MM.1S (cell line): ENCODE measurements at regions not wholly inside any gene's neighbourhood (a gene's known extent, or its start where the extent isn't known, plus 50 kb on each side); places are given as distances from the start of the nearest gene placed in this dataset.

ENCODE experiments used
- DNase-seq: peaks from one replicate; pipeline ENCODE4 v3.0.0-alpha.2; 2015
- H2AFZ ChIP-seq: fragments of 300-600 bp; sonication (generic); 2 replicates; pipeline ENCODE4 v1.6.0; 2016; ENCODE audit warnings: antibody characterized with exemption, low read length
- H3F3A ChIP-seq: fragments of 300-600 bp; sonication (generic); 2 replicates; pipeline ENCODE4 v1.6.1; 2016; ENCODE audit warnings: mild to moderate bottlenecking, antibody characterized with exemption, low read length, moderate library complexity, mixed read lengths; ENCODE audit not compliant: insufficient read depth
- H3K27ac ChIP-seq: fragments of 300-600 bp; sonication (generic); 2 replicates; pipeline ENCODE4 v1.5.1; 2016; ENCODE audit warnings: mild to moderate bottlenecking, low read length
- H3K27me3 ChIP-seq: fragments of 300-600 bp; sonication (generic); replicated peaks from 2 replicates; pipeline ENCODE4 v1.6.0; 2016; ENCODE audit warnings: low read length; ENCODE audit not compliant: insufficient read depth
- H3K36me3 ChIP-seq: fragments of 300-600 bp; sonication (generic); replicated peaks from 2 replicates; pipeline ENCODE4 v1.6.1; 2016; ENCODE audit warnings: mild to moderate bottlenecking, low read length, mixed read lengths; ENCODE audit not compliant: insufficient read depth
- H3K4me1 ChIP-seq: fragments of 300-600 bp; sonication (generic); 2 replicates; pipeline ENCODE4 v1.6.1; 2016; ENCODE audit warnings: low read length, mixed read lengths
- H3K4me2 ChIP-seq: fragments of 300-600 bp; sonication (generic); 2 replicates; pipeline ENCODE4 v1.6.0; 2016; ENCODE audit warnings: low read depth, low read length
- H3K4me3 ChIP-seq: fragments of 300-600 bp; sonication (generic); 2 replicates; pipeline ENCODE4 v1.5.1; 2016; ENCODE audit warnings: low read length, mixed read lengths
- H3K79me2 ChIP-seq: fragments of 300-600 bp; sonication (generic); 2 replicates; pipeline ENCODE4 v1.6.1; 2016; ENCODE audit warnings: mixed run types, low read length, mixed read lengths
- H3K9ac ChIP-seq: fragments of 300-600 bp; sonication (generic); 2 replicates; pipeline ENCODE4 v1.6.1; 2016; ENCODE audit warnings: low read length, mixed read lengths
- H3K9me2 ChIP-seq: fragments of 300-600 bp; sonication (generic); replicated peaks from 2 replicates; pipeline ENCODE4 v1.6.1; 2016; ENCODE audit warnings: mild to moderate bottlenecking, low read length, mixed read lengths; ENCODE audit not compliant: insufficient read depth
- H3K9me3 ChIP-seq: fragments of 300-600 bp; sonication (generic); replicated peaks from 2 replicates; pipeline ENCODE4 v1.6.1; 2016; ENCODE audit warnings: mild to moderate bottlenecking, low read length, mixed read lengths; ENCODE audit not compliant: insufficient read depth
- H4K20me1 ChIP-seq: fragments of 300-600 bp; sonication (generic); 2 replicates; pipeline ENCODE4 v1.6.1; 2016; ENCODE audit warnings: mild to moderate bottlenecking, low read length, moderate library complexity, mixed read lengths; ENCODE audit not compliant: insufficient read depth
- CTCF ChIP-seq: fragments of 300-600 bp; sonication (generic); IDR thresholded peaks from 2 replicates; pipeline ENCODE4 v1.5.1; 2016; ENCODE audit warnings: antibody characterized with exemption, low read length, mixed read lengths
- EZH2 ChIP-seq: fragments of 300-600 bp; sonication (generic); optimal IDR thresholded peaks from 2 replicates; pipeline ENCODE3; 2017; ENCODE audit warnings: low read depth, mild to moderate bottlenecking, antibody characterized with exemption, low read length, mixed read lengths
- EZH2phosphoT487 ChIP-seq: fragments of 300-600 bp; sonication (generic); IDR thresholded peaks from 2 replicates; pipeline ENCODE4 v1.6.1; 2018; ENCODE audit warnings: antibody characterized with exemption, low read length

DNA sequence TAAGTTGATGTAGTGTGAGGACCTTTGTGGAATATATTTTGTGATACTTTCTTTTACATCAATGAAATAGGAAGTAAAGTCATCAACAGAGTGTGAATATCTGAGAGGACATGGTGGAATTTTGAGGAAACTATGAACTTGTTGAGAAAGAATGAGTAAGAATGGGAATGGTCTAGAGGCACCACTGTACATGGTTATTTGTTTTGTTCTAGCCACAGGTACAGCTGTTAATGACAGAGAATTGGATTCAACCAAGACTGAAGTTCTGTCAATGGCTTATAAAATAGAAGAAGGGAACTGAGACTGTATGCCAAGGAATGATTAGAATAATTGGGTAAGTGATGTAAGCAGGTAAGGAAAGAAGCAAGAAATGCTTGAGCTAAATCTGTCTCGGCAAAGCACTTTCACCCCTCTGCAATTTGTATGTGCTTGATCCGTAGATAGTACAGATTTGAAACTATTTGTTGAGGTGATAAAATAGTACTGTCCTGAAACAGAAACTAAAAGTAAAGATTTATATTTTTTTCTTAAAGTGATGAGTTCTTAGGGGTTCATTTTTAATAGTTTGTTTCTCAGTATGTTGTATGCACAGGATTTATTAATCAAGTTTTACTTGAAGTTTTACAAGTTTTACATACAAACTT is 468.8 kb upstream of the SMC2 start:
- no peaks in the 10 kb centered on the region for H3F3A ChIP-seq
- H3K4me2 ChIP-seq: peak overlapping the region; percentile 24
- no peaks in the 10 kb centered on the region for H3K27me3 ChIP-seq
- H3K9me2 ChIP-seq: no peaks in the 10 kb centered on the region
- no peak overlapping the region for H3K27ac ChIP-seq
- no peaks in the 10 kb centered on the region for H3K36me3 ChIP-seq
- H3K4me3 ChIP-seq: no peak overlapping the region
- H3K9me3 ChIP-seq: no peaks in the 10 kb centered on the region
- H3K79me2 ChIP-seq: no peaks in the 10 kb centered on the region
- H3K4me1 ChIP-seq: peaks cover 11% of the 10 kb centered on the region
- peak; percentile 60 for DNase-seq
- TF ChIP-seq EZH2phosphoT487: no peak
- no peak for TF ChIP-seq EZH2
- TF ChIP-seq CTCF: no peak
- H3K9ac ChIP-seq: no peak overlapping the region
- no peaks in the 10 kb centered on the region for H4K20me1 ChIP-seq
- H2AFZ ChIP-seq: no peak overlapping the region

DNA sequence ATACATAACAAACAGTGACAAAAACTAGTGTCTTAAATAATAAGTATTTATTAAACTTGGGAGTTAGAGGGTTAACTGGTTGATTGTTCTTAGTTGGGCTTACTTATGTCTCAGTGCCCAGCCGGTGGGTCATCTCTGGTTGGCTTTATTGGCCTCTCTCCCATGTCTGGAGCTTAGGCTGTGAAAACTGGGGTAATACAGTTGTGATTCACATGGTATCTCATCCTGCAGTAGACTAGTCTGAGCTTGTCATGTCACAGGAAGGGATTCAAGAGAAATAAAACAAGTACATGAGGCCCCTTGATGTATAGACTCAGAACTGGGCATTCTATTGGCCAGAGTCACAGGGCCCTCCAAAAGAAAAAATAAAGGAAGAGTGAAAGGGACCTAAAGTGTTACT is 466.4 kb upstream of the SMC2 start:
- Histone ChIP-seq H3F3A (no peaks in the 10 kb centered on the region), H3K9me2 (no peaks in the 10 kb centered on the region), H3K4me2 (no peak overlapping the region), H4K20me1 (no peaks in the 10 kb centered on the region), H3K79me2 (no peaks in the 10 kb centered on the region), H3K36me3 (no peaks in the 10 kb centered on the region), H3K4me1 (peaks cover 13% of the 10 kb centered on the region), H3K4me3 (no peak overlapping the region), H3K9ac (no peak overlapping the region), H3K27me3 (no peaks in the 10 kb centered on the region), H3K27ac (no peak overlapping the region), H3K9me3 (no peaks in the 10 kb centered on the region), H2AFZ (no peak overlapping the region)
- no peak for DNase-seq
- TF ChIP-seq EZH2phosphoT487 (no peak), CTCF (no peak), EZH2 (no peak)

- Histone ChIP-seq H4K20me1 (no peaks in the 10 kb centered on the region), H3K27me3 (no peaks in the 10 kb centered on the region), H3K9ac (no peak overlapping the region), H3K9me3 (no peaks in the 10 kb centered on the region), H3F3A (no peaks in the 10 kb centered on the region), H3K9me2 (no peaks in the 10 kb centered on the region), H3K36me3 (no peaks in the 10 kb centered on the region), H2AFZ (no peak overlapping the region), H3K4me2 (no peak overlapping the region), H3K4me1 (no peaks in the 10 kb centered on the region), H3K79me2 (no peaks in the 10 kb centered on the region), H3K27ac (no peak overlapping the region), H3K4me3 (no peak overlapping the region)
- TF ChIP-seq CTCF: no peak
- no peak for TF ChIP-seq EZH2phosphoT487
- TF ChIP-seq EZH2: no peak
- DNase-seq: no peak
Measured at GRCh38 chr9:103649086-103649485, 445.0 kb upstream of the SMC2 start.
